ENCODE measurements at regions not wholly inside any gene's neighbourhood (a gene's known extent, or its start where the extent isn't known, plus 50 kb on each side); places are given as distances from the start of the nearest gene placed in this dataset.

DNA sequence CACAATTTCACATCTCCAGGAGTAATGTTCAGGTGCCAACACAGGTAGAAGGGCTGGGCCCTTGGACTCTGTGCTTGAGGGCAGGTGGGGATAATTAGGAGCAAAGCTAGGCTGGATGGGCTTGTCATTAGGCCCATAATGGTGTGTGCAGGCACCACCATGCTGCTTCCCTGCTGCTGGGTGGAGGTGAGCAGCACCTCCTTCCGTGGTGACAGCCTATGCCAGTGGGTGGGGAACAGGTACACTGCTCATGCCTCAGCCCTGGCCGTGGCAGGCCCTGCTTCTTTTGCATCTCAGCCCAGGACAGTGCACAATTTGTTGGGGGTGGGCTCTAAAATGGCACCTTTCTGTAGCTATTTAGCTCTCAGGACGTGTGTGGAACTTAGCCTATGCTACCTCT is 955.5 kb downstream of the TMTC2 start:
- WGBS (ENCODE audit: insufficient coverage): 79% methylated on average over 3 of the region's 3 CpGs

DNA sequence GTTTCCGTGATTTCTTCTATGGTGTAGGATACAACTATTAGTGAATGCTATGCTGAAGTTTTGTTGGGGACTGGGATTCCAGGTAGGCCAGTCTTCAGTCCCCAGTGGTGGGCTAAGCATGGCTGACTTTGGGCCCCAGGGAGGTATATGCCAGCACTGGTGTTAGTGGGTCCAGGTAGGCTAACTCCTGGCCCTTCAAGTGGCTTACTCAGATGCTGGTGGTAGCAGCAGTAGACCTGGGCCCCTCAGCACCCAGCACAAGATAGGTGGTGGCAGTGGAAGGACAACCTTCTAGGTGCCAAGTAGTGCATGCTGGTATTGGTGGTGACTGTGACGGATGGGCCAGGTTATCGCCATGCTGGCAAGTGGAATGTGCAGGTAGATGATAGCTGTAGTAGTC is 955.1 kb downstream of the TMTC2 start:
- no peak overlapping the region for H3K4me3 ChIP-seq (replicated peaks in 1 of 3; ENCODE audit: low read depth in 2 of 3, low read length in 3 of 3)
- no peak overlapping the region for H2AFZ ChIP-seq (ENCODE audit: insufficient read depth, low read depth, low read length, poor library complexity, severe bottlenecking)
- Mint-ChIP-seq H3K4me3 (no peak overlapping the region), H3K9me3 (peaks cover 8 to 13% (median 11%) of the 10 kb centered on the region in 7 donors), H3K27ac (no peak overlapping the region), H3K4me1 (no peaks in the 10 kb centered on the region), H3K36me3 (no peaks in the 10 kb centered on the region), H3K27me3 (ENCODE audit: low read depth in 3 of 3) (no peaks in the 10 kb centered on the region)
- H3K27me3 ChIP-seq (ENCODE audit: control insufficient read depth in 2 of 2, insufficient read depth in 2 of 2, low read length in 2 of 2): no peaks in the 10 kb centered on the region
- H4K20me1 ChIP-seq (ENCODE audit: insufficient read depth, low read length): no peaks in the 10 kb centered on the region
- H3K4me1 ChIP-seq (ENCODE audit: control insufficient read depth in 1 of 2, insufficient read depth in 2 of 2, low read length in 2 of 2): no peaks in the 10 kb centered on the region
- TF ChIP-seq, protein P1, sequence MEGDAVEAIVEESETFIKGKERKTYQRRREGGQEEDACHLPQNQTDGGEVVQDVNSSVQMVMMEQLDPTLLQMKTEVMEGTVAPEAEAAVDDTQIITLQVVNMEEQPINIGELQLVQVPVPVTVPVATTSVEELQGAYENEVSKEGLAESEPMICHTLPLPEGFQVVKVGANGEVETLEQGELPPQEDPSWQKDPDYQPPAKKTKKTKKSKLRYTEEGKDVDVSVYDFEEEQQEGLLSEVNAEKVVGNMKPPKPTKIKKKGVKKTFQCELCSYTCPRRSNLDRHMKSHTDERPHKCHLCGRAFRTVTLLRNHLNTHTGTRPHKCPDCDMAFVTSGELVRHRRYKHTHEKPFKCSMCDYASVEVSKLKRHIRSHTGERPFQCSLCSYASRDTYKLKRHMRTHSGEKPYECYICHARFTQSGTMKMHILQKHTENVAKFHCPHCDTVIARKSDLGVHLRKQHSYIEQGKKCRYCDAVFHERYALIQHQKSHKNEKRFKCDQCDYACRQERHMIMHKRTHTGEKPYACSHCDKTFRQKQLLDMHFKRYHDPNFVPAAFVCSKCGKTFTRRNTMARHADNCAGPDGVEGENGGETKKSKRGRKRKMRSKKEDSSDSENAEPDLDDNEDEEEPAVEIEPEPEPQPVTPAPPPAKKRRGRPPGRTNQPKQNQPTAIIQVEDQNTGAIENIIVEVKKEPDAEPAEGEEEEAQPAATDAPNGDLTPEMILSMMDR (IDR thresholded peaks at IDR 0.05): no peak
- intact Hi-C loops (cut with micrococcal nuclease): no loop called here
- no peaks in the 10 kb centered on the region for H3K36me3 ChIP-seq (replicated peaks in 1 of 2; ENCODE audit: control insufficient read depth in 1 of 2, insufficient read depth in 2 of 2, low read length in 2 of 2)
- H3K9ac ChIP-seq (ENCODE audit: insufficient read depth, low read length, poor library complexity, severe bottlenecking): no peak overlapping the region
- H3K27ac ChIP-seq (ENCODE audit: low read depth in 1 of 2, low read length in 2 of 2): no peak overlapping the region
- H3K79me2 ChIP-seq (ENCODE audit: insufficient read depth, low read length): no peaks in the 10 kb centered on the region
- H3K9me3 ChIP-seq (replicated peaks in 1 of 2; ENCODE audit: control insufficient read depth in 1 of 2, insufficient read depth in 1 of 2, low read length in 2 of 2): peaks cover 11 to 13% of the 10 kb centered on the region in 2 donors
- WGBS (ENCODE audit: insufficient coverage): 81% methylated on average over 3 of the region's 3 CpGs
- no peak overlapping the region for H3K4me2 ChIP-seq (replicated peaks; ENCODE audit: extremely low read depth, low read length, poor library complexity, severe bottlenecking)
- no peak for DNase-seq

More for the DNA sequence above, 955.5 kb downstream of the TMTC2 start:
- no peak overlapping the region for H2AFZ ChIP-seq (ENCODE audit: insufficient read depth, low read depth, low read length, poor library complexity, severe bottlenecking)
- TF ChIP-seq, protein P1 (IDR thresholded peaks at IDR 0.05): no peak
- Mint-ChIP-seq H3K4me3 (no peak overlapping the region), H3K27ac (no peak overlapping the region), H3K9me3 (peaks cover 8 to 13% (median 11%) of the 10 kb centered on the region in 7 donors), H3K36me3 (no peaks in the 10 kb centered on the region), H3K4me1 (no peaks in the 10 kb centered on the region), H3K27me3 (ENCODE audit: low read depth in 3 of 3) (no peaks in the 10 kb centered on the region)
- H3K4me2 ChIP-seq (replicated peaks; ENCODE audit: extremely low read depth, low read length, poor library complexity, severe bottlenecking): no peak overlapping the region
- H3K4me3 ChIP-seq (replicated peaks in 1 of 3; ENCODE audit: low read depth in 2 of 3, low read length in 3 of 3): no peak overlapping the region
- H3K4me1 ChIP-seq (ENCODE audit: control insufficient read depth in 1 of 2, insufficient read depth in 2 of 2, low read length in 2 of 2): no peaks in the 10 kb centered on the region
- DNase-seq: no peak
- H3K9ac ChIP-seq (ENCODE audit: insufficient read depth, low read length, poor library complexity, severe bottlenecking): no peak overlapping the region
- no peaks in the 10 kb centered on the region for H4K20me1 ChIP-seq (ENCODE audit: insufficient read depth, low read length)
- H3K36me3 ChIP-seq (replicated peaks in 1 of 2; ENCODE audit: control insufficient read depth in 1 of 2, insufficient read depth in 2 of 2, low read length in 2 of 2): no peaks in the 10 kb centered on the region
- H3K9me3 ChIP-seq (replicated peaks in 1 of 2; ENCODE audit: control insufficient read depth in 1 of 2, insufficient read depth in 1 of 2, low read length in 2 of 2): peaks cover 11 to 13% of the 10 kb centered on the region in 2 donors
- intact Hi-C loops (cut with micrococcal nuclease): no loop called here
- no peak overlapping the region for H3K27ac ChIP-seq (ENCODE audit: low read depth in 1 of 2, low read length in 2 of 2)
- H3K27me3 ChIP-seq (ENCODE audit: control insufficient read depth in 2 of 2, insufficient read depth in 2 of 2, low read length in 2 of 2): no peaks in the 10 kb centered on the region
- H3K79me2 ChIP-seq (ENCODE audit: insufficient read depth, low read length): no peaks in the 10 kb centered on the region

All from CD14-positive monocyte (primary cell).